GM21526 (cell line): ENCODE measurements at regions not wholly inside any gene's neighbourhood (a gene's known extent, or its start where the extent isn't known, plus 50 kb on each side); places are given as distances from the start of the nearest gene placed in this dataset.

Experiments
- ATAC-seq: cut with Tn5 transposase; IDR thresholded peaks from one replicate; pipeline ENCODE4 v1.9.1; 2021; ENCODE audit warnings: moderate library complexity; ENCODE audit not compliant: unreplicated experiment, low FRiP score

- ATAC-seq, result no peak
Measured at GRCh38 chr14:42001431-42001830, 394.8 kb downstream of the LRFN5 start.

GRCh38 chr14:42000450-42000849 is 393.8 kb downstream of the LRFN5 start:
- no peak for ATAC-seq

GRCh38 chr14:41993687-41994086 is 387.0 kb downstream of the LRFN5 start:
- ATAC-seq, result no peak

GRCh38 chr14:41986700-41987099 is 380.0 kb downstream of the LRFN5 start:
- ATAC-seq, result no peak

GRCh38 chr14:41986083-41986645 is 379.5 kb downstream of the LRFN5 start:
- ATAC-seq, result no peak

GRCh38 chr14:41973178-41973577 is 366.5 kb downstream of the LRFN5 start:
- no peak for ATAC-seq

GRCh38 chr14:41972531-41972930 is 365.9 kb downstream of the LRFN5 start:
- ATAC-seq, result no peak

- ATAC-seq, result no peak
Measured at GRCh38 chr14:41960281-41960680, 353.6 kb downstream of the LRFN5 start.

GRCh38 chr14:41957459-41957858 is 350.8 kb downstream of the LRFN5 start:
- no peak for ATAC-seq
